GM12892 (cell line): ENCODE measurements at regions not wholly inside any gene's neighbourhood (a gene's known extent, or its start where the extent isn't known, plus 50 kb on each side); places are given as distances from the start of the nearest gene placed in this dataset.

Source experiments
- POLR2A ChIP-seq: IDR thresholded peaks from 2 replicates; pipeline ENCODE4 v1.6.1; 2011; ENCODE audit warnings: low read depth, low read length, control low read depth
- POLR2AphosphoS5 ChIP-seq: IDR thresholded peaks from 2 replicates; pipeline ENCODE4 v1.6.1; 2011; ENCODE audit warnings: low read depth, low read length, control low read depth

DNA sequence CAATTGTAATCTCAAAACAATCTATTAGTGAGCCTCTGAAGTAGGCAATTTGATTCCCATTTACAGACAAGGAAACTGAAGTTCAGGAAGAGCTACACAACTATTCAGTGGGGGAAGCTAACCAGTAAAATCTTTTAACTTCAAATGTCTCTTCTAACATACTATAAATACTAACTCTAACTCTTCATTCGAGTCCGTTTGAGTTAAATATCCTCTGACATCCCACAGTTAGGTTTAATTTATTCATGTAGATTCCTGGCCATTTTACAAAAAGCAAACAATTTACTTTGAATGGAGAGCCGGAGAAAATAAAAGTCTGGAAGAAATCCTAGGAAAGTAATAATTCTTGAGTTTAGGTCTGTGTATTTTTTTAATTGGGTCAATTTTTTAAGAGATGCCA is 64.7 kb downstream of the HYCC1 start:
- TF ChIP-seq POLR2A, result no peak
- TF ChIP-seq POLR2AphosphoS5, result no peak
